HEK293T (cell line): ENCODE measurements at regions not wholly inside any gene's neighbourhood (a gene's known extent, or its start where the extent isn't known, plus 50 kb on each side); places are given as distances from the start of the nearest gene placed in this dataset.
"Not testable (repeated sequence)": the region's sequence is repeated elsewhere in the genome, so short reads cannot be mapped to it uniquely, and the experiment has no call there.

Source experiments
- CTCF ChIA-PET: fragments of 350-600 bp; formaldehyde crosslinking; extraction: SDS; loops from one replicate; lab custom pipeline; 2021; ENCODE audit warnings: antibody characterized with exemption, inconsistent platforms; lab: Yijun Ruan, JAX
- POLR2A ChIA-PET: fragments of 350-600 bp; formaldehyde crosslinking; extraction: SDS; loops from one replicate; lab custom pipeline; 2020; ENCODE audit warnings: antibody characterized with exemption, inconsistent platforms; lab: Yijun Ruan, JAX
- DNase-seq: peaks from one replicate; pipeline ENCODE4 v3.0.0; 2012; ENCODE audit warnings: mixed read lengths; ENCODE audit errors: extremely low spot score
- ARNT ChIP-seq: fragments of 450-650 bp; IDR thresholded peaks from 2 replicates; pipeline ENCODE4 v1.6.1; 2017; ENCODE audit warnings: mild to moderate bottlenecking
- BHLHE40 ChIP-seq: fragments of 450-650 bp; IDR thresholded peaks from 2 replicates; pipeline ENCODE4 v1.6.1; 2016; ENCODE audit warnings: mild to moderate bottlenecking, moderate library complexity, borderline replicate concordance
- CTBP1 ChIP-seq: fragments of 450-650 bp; IDR thresholded peaks from 2 replicates; pipeline ENCODE4 v1.6.1; 2016; ENCODE audit warnings: borderline replicate concordance
- ELF4 ChIP-seq: fragments of 450-650 bp; IDR thresholded peaks from 2 replicates; pipeline ENCODE4 v1.6.1; 2017; ENCODE audit warnings: antibody characterized with exemption
- FOXA1 ChIP-seq: fragments of 450-650 bp; IDR thresholded peaks from 2 replicates; pipeline ENCODE4 v1.6.1; 2016; ENCODE audit warnings: mild to moderate bottlenecking
- FOXK2 ChIP-seq: fragments of 450-650 bp; IDR thresholded peaks from 2 replicates; pipeline ENCODE4 v1.6.1; 2016; ENCODE audit warnings: mild to moderate bottlenecking
- FOXM1 ChIP-seq: fragments of 450-650 bp; IDR thresholded peaks from 2 replicates; pipeline ENCODE4 v1.6.1; 2017; ENCODE audit warnings: mild to moderate bottlenecking, borderline replicate concordance
- HDGF ChIP-seq: fragments of 450-650 bp; IDR thresholded peaks from 2 replicates; pipeline ENCODE4 v1.6.1; 2017; ENCODE audit warnings: antibody characterized with exemption, borderline replicate concordance
- L3MBTL2 ChIP-seq: fragments of 450-650 bp; conservative IDR thresholded peaks from 2 replicates; pipeline ENCODE4 v1.6.1; 2016; ENCODE audit warnings: mild to moderate bottlenecking
- LEF1 ChIP-seq: fragments of 450-650 bp; IDR thresholded peaks from 2 replicates; pipeline ENCODE4 v1.6.1; 2017; ENCODE audit warnings: mild to moderate bottlenecking, borderline replicate concordance
- NFRKB ChIP-seq: fragments of 450-650 bp; IDR thresholded peaks from 2 replicates; pipeline ENCODE4 v1.6.1; 2016; ENCODE audit warnings: mild to moderate bottlenecking, moderate library complexity
- SP1 ChIP-seq: fragments of 450-650 bp; IDR thresholded peaks from 2 replicates; pipeline ENCODE4 v1.6.1; 2017
- SUZ12 ChIP-seq: fragments of 450-650 bp; IDR thresholded peaks from 2 replicates; pipeline ENCODE4 v1.6.1; 2016; ENCODE audit warnings: mild to moderate bottlenecking
- TARDBP ChIP-seq: fragments of 450-650 bp; IDR thresholded peaks from 2 replicates; pipeline ENCODE4 v1.6.1; 2016
- ZNF384 ChIP-seq: fragments of 450-650 bp; IDR thresholded peaks from 2 replicates; pipeline ENCODE4 v1.6.1; 2016
- TF ChIP-seq, protein P1 (sequence below): fragments of 450-650 bp; IDR thresholded peaks from 2 replicates; pipeline ENCODE4 v1.6.1; 2016

GRCh38 chr10:21041763-21042458, 144.8 kb upstream of the NEBL start:
- ChIA-PET POLR2A (no interaction called here), CTCF (no interaction called here)
- no peak for DNase-seq
- TF ChIP-seq HDGF: no peak
- TF ChIP-seq, protein P1, sequence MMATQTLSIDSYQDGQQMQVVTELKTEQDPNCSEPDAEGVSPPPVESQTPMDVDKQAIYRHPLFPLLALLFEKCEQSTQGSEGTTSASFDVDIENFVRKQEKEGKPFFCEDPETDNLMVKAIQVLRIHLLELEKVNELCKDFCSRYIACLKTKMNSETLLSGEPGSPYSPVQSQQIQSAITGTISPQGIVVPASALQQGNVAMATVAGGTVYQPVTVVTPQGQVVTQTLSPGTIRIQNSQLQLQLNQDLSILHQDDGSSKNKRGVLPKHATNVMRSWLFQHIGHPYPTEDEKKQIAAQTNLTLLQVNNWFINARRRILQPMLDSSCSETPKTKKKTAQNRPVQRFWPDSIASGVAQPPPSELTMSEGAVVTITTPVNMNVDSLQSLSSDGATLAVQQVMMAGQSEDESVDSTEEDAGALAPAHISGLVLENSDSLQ: no peak
- TF ChIP-seq L3MBTL2: no peak
- no peak for TF ChIP-seq NFRKB
- no peak for TF ChIP-seq ZNF384
- no peak for TF ChIP-seq SUZ12
- TF ChIP-seq FOXA1: no peak
- no peak for TF ChIP-seq BHLHE40
- TF ChIP-seq FOXK2: no peak
- no peak for TF ChIP-seq TARDBP
- no peak for TF ChIP-seq FOXM1
- no peak for TF ChIP-seq ARNT
- no peak for TF ChIP-seq LEF1
- TF ChIP-seq SP1: no peak
- TF ChIP-seq ELF4: no peak
- TF ChIP-seq CTBP1: no peak

DNA sequence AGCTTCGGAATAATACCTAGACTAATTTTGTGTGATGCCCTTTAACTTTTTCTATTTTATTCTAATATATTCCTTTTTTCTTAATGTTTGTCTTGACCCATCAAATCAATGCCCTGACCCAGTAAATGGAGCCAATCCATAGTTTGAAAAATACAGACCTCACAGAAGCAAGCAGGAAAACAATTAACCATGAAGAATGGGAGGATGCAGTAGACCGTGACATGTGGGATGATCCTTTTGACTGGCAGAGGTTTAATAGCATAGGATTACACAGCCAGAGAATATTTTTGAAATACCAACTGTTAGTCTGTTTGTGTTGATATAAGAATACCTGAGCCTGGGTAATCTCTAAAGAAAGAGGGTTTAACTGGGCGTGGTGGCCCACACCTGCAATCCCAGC, 142.6 kb upstream of the NEBL start:
- no peak for DNase-seq
- ChIA-PET CTCF (no interaction called here), POLR2A (no interaction called here)
- TF ChIP-seq SUZ12: no peak

DNA sequence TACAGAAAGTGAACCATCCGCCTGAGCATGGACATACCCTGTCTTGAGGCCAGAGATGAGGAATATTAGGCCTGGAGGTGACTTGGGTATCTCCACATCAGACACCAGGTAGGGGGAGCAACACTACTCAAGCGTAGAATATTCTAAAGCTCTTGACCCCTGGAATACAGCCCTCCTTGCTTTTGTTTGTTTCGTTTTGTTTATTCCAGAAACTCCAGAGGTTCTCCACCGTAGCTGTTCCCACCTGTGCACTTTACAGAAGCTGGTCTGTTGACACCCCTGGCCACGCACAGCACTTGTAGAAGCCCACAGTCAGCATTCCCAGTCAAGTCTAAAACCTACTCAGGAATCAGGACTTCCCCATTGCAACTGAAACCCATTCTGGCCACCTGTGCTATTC, 139.6 kb upstream of the NEBL start:
- CTCF ChIA-PET: no interaction called here
- TF ChIP-seq ARNT (no peak), FOXA1 (no peak)
- TF ChIP-seq, protein P1: no peak

GRCh38 chr10:21034770-21035169, 137.7 kb upstream of the NEBL start:
- CTCF ChIA-PET, POLR2A ChIA-PET, DNase-seq: not testable (repeated sequence)

More for the DNA sequence above, 139.6 kb upstream of the NEBL start:
- POLR2A ChIA-PET: no interaction called here
- DNase-seq: no peak

DNA sequence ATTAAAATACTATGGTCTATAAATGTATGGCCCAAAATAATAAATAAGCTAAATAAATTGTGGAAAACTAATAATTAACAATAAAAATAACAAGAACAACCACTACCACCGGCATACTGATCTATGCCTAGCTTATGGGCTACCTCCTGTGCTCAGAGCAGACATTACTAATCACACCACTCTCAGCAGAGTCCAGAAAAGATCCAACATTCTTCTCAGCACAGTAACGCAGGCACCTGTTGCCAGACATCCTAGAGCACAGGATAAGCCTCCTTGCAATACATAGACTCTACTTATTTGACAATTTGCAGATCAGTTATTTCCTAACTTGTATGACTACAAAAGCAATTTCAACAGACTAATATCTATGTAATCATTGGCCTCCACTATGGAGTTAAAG, 137.1 kb upstream of the NEBL start:
- ChIA-PET CTCF (no interaction called here), POLR2A (no interaction called here)
- TF ChIP-seq HDGF: no peak
- TF ChIP-seq FOXK2: no peak
- no peak for TF ChIP-seq SUZ12
- no peak for TF ChIP-seq ELF4
- TF ChIP-seq NFRKB: no peak
- no peak for TF ChIP-seq FOXA1
- no peak for DNase-seq

DNA sequence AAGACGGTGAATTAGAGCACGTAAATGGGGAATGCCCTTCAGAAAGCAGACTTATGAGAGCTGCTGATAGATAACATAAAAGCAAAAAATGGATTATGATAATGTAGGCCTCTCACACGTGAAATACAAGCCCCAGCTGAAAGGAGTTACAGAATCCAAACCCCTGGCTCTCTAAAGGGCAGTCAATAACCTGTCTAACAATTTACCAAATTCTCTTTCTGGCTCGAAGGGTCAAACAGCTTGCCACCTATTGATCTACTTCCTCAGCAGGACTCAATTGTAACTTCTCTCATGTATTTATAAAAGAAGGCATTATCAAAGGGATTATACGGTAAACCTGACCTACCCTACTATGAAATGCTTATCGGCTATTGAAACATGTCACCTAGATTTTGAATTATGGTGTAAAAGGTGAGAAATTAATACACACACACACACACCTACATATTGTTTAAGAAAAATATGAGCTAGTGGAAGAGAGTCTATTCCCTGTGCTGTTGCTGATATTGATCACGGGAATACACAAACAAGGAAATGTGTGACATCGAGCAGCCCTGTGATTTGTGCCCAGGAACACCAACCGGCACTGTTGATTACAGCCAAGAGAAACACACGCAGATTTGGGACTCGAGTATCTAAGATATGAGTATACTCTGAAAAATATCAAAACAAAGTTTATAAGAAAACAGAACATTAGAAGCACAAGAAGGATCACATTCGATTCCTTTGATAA, 135.6 kb upstream of the NEBL start:
- ChIA-PET POLR2A (no interaction called here), CTCF (no interaction called here)
- TF ChIP-seq LEF1: no peak
- no peak for TF ChIP-seq NFRKB
- TF ChIP-seq SUZ12: no peak

DNA sequence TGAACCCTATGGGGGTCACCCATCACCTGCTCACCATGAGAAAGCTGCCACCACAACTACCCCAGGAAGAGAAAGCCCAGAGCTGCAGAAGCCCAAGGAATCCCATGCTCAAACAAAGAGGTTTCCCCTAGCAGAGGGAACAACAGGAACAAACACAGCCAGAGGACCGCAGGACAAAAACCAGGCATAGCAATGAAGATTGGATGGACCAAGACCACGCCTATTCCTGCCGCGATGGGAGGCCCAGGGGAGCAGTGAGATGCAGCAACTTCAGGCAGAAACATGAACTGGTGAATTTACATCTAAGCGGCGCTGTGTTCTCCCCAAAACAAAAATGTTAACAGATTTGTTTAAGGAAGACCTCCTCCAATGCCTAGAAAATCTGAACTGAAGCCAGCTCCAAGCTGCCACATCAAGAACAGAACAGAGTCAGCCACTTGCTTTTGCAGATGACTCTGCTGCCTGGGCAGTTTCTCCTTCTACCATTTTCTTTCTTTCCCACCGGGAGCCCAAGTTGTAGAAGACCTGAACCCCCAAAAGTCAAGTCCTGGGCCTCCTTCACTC, 134.2 kb upstream of the NEBL start:
- ChIA-PET CTCF (no interaction called here), POLR2A (no interaction called here)
- no peak for TF ChIP-seq L3MBTL2
- no peak for TF ChIP-seq NFRKB
- TF ChIP-seq, protein P1: no peak
- no peak for TF ChIP-seq FOXK2
- no peak for TF ChIP-seq FOXM1
- TF ChIP-seq SUZ12: no peak
- TF ChIP-seq FOXA1: no peak
- no peak for TF ChIP-seq SP1
- TF ChIP-seq LEF1: no peak
- no peak for TF ChIP-seq BHLHE40
- no peak for TF ChIP-seq TARDBP
- no peak for TF ChIP-seq HDGF
- no peak for TF ChIP-seq CTBP1
- DNase-seq: no peak

More for the DNA sequence above, 135.6 kb upstream of the NEBL start:
- no peak for DNase-seq
